ENCODE measurements at regions not wholly inside any gene's neighbourhood (a gene's known extent, or its start where the extent isn't known, plus 50 kb on each side); places are given as distances from the start of the nearest gene placed in this dataset.
"Not testable (repeated sequence)": the region's sequence is repeated elsewhere in the genome, so short reads cannot be mapped to it uniquely, and the experiment has no call there.

GRCh38 chr21:5090132-5091079 lies 5431.0 kb upstream of the TPTE start:
- H3K9me3 ChIP-seq (replicated peaks in 1 of 3); H3K27me3 ChIP-seq; H3K4me1 ChIP-seq (replicated peaks in 1 of 2); H3K4me3 ChIP-seq; H3K36me3 ChIP-seq (replicated peaks in 1 of 2); intact Hi-C loops (cut with DNase I); H3K27ac ChIP-seq: not testable (repeated sequence)
- 85 to 97% (median 90%) methylated on average over 7 to 19 of the region's 34 CpGs; no CpG with 5 or more reads in 1 of the 4 donors for WGBS, 4 donors
- peak in 1 of 7 donors; percentile 6 for DNase-seq

GRCh38 chr21:5091274-5091673 lies 5430.1 kb upstream of the TPTE start:
- H3K27me3 ChIP-seq; DNase-seq; H3K9me3 ChIP-seq (replicated peaks in 1 of 3); intact Hi-C loops (cut with DNase I); H3K27ac ChIP-seq; H3K4me1 ChIP-seq (replicated peaks in 1 of 2); H3K36me3 ChIP-seq (replicated peaks in 1 of 2); H3K4me3 ChIP-seq: not testable (repeated sequence)
- no CpG with 5 or more reads among the region's 11 CpGs for WGBS, 4 donors

GRCh38 chr21:5095628-5096027 lies 5425.8 kb upstream of the TPTE start:
- DNase-seq; H3K4me1 ChIP-seq (replicated peaks in 1 of 2); H3K27me3 ChIP-seq; H3K27ac ChIP-seq; H3K9me3 ChIP-seq (replicated peaks in 1 of 3); H3K4me3 ChIP-seq; intact Hi-C loops (cut with DNase I); H3K36me3 ChIP-seq (replicated peaks in 1 of 2): not testable (repeated sequence)
- 74% methylated on average over 3 to 5 of the region's 15 CpGs; no CpG with 5 or more reads in 2 of the 4 donors for WGBS, 4 donors

- H3K9me3 ChIP-seq (replicated peaks in 1 of 3); H3K36me3 ChIP-seq (replicated peaks in 1 of 2); intact Hi-C loops (cut with DNase I); H3K4me3 ChIP-seq; DNase-seq; H3K27ac ChIP-seq; H3K4me1 ChIP-seq (replicated peaks in 1 of 2); H3K27me3 ChIP-seq: not testable (repeated sequence)
- 87 to 89% (median 89%) methylated on average over 5 to 9 of the region's 25 CpGs; no CpG with 5 or more reads in 1 of the 4 donors for WGBS, 4 donors
Observed at GRCh38 chr21:5098010-5098743, 5423.2 kb upstream of the TPTE start.

- H3K9me3 ChIP-seq (replicated peaks in 1 of 3); H3K4me3 ChIP-seq; H3K4me1 ChIP-seq (replicated peaks in 1 of 2); DNase-seq; H3K36me3 ChIP-seq (replicated peaks in 1 of 2); intact Hi-C loops (cut with DNase I); H3K27me3 ChIP-seq; H3K27ac ChIP-seq: not testable (repeated sequence)
- no CpG with 5 or more reads among the region's 22 CpGs for WGBS, 4 donors
Observed at GRCh38 chr21:5100604-5101174, 5420.7 kb upstream of the TPTE start.

GRCh38 chr21:5101749-5102148 lies 5419.6 kb upstream of the TPTE start:
- H3K4me3 ChIP-seq; H3K36me3 ChIP-seq (replicated peaks in 1 of 2); H3K9me3 ChIP-seq (replicated peaks in 1 of 3); H3K4me1 ChIP-seq (replicated peaks in 1 of 2); intact Hi-C loops (cut with DNase I); H3K27me3 ChIP-seq: not testable (repeated sequence)
- 15 to 42% methylated on average over 6 to 9 of the region's 14 CpGs; no CpG with 5 or more reads in 2 of the 4 donors for WGBS, 4 donors
- peak in 6 of 7 donors; percentile 12 to 55 (median 34) for DNase-seq
- H3K27ac ChIP-seq: peak overlapping the region in 1 of 5 donors; percentile 65

- peak overlapping the region in 1 of 5 donors; percentile 68 for H3K27ac ChIP-seq
- DNase-seq: peak in 1 of 7 donors; percentile 4
- intact Hi-C loops (cut with DNase I); H3K4me3 ChIP-seq; H3K9me3 ChIP-seq (replicated peaks in 1 of 3); H3K36me3 ChIP-seq (replicated peaks in 1 of 2); H3K4me1 ChIP-seq (replicated peaks in 1 of 2); H3K27me3 ChIP-seq: not testable (repeated sequence)
- WGBS, 4 donors: 69 to 86% (median 84%) methylated on average over 5 to 12 of the region's 27 CpGs; no CpG with 5 or more reads in 1 of the 4 donors
Observed at GRCh38 chr21:5103880-5104561, 5417.4 kb upstream of the TPTE start.

GRCh38 chr21:5104562-5104928 lies 5416.8 kb upstream of the TPTE start:
- DNase-seq; H3K4me1 ChIP-seq (replicated peaks in 1 of 2); intact Hi-C loops (cut with DNase I); H3K27me3 ChIP-seq; H3K9me3 ChIP-seq (replicated peaks in 1 of 3); H3K4me3 ChIP-seq; H3K36me3 ChIP-seq (replicated peaks in 1 of 2): not testable (repeated sequence)
- WGBS, 4 donors: 77 to 87% methylated on average over 6 of the region's 11 CpGs; no CpG with 5 or more reads in 2 of the 4 donors
- peak overlapping the region in 1 of 5 donors; percentile 22 for H3K27ac ChIP-seq

- 86 to 89% methylated on average over 11 to 13 of the region's 35 CpGs; no CpG with 5 or more reads in 2 of the 4 donors for WGBS, 4 donors
- H3K27ac ChIP-seq; intact Hi-C loops (cut with DNase I); H3K36me3 ChIP-seq (replicated peaks in 1 of 2); H3K4me1 ChIP-seq (replicated peaks in 1 of 2); H3K27me3 ChIP-seq; H3K9me3 ChIP-seq (replicated peaks in 1 of 3); H3K4me3 ChIP-seq: not testable (repeated sequence)
- peak in 1 of 7 donors; percentile 5 for DNase-seq
Observed at GRCh38 chr21:5105939-5106708, 5415.3 kb upstream of the TPTE start.
